Astrocyte (in vitro differentiated cells and primary cell): ENCODE measurements at regions not wholly inside any gene's neighbourhood (a gene's known extent, or its start where the extent isn't known, plus 50 kb on each side); places are given as distances from the start of the nearest gene placed in this dataset.

Experiments
- EZH2 ChIP-seq: IDR thresholded peaks from 2 replicates; pipeline ENCODE4 v1.6.1; 2012; ENCODE audit warnings: mild to moderate bottlenecking, low read length, inconsistent platforms; ENCODE audit not compliant: insufficient read depth
- TF ChIP-seq, protein P1 (sequence below): IDR thresholded peaks from 2 replicates; pipeline ENCODE4 v1.5.1; 2011; ENCODE audit warnings: low read depth, mild to moderate bottlenecking, inconsistent platforms, low read length, moderate library complexity; ENCODE audit not compliant: insufficient read depth

DNA sequence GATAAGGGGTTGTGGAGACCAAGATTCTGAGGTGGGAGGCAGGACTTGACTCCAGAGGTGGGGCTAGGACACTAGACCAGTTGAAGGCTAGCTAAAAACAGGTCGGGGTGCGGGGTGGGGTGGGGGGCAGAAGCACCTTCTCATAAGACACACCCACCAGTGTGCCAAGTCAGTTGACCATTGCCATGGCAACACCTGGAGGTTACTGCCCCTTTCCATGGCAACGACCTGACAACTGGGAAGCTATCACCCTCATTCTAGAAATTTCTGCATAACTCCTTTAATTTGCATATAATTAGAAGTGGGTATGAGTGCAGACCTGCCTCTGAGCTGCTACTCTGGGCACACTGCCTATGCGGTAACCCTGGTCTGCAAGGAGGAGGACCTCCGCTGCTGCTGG, 53.9 kb upstream of the ALOX12 start:
- TF ChIP-seq, protein P1, sequence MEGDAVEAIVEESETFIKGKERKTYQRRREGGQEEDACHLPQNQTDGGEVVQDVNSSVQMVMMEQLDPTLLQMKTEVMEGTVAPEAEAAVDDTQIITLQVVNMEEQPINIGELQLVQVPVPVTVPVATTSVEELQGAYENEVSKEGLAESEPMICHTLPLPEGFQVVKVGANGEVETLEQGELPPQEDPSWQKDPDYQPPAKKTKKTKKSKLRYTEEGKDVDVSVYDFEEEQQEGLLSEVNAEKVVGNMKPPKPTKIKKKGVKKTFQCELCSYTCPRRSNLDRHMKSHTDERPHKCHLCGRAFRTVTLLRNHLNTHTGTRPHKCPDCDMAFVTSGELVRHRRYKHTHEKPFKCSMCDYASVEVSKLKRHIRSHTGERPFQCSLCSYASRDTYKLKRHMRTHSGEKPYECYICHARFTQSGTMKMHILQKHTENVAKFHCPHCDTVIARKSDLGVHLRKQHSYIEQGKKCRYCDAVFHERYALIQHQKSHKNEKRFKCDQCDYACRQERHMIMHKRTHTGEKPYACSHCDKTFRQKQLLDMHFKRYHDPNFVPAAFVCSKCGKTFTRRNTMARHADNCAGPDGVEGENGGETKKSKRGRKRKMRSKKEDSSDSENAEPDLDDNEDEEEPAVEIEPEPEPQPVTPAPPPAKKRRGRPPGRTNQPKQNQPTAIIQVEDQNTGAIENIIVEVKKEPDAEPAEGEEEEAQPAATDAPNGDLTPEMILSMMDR: no peak
- TF ChIP-seq EZH2: no peak
